GM21381 (cell line): ENCODE measurements at regions not wholly inside any gene's neighbourhood (a gene's known extent, or its start where the extent isn't known, plus 50 kb on each side); places are given as distances from the start of the nearest gene placed in this dataset.
"Not testable (repeated sequence)": the region's sequence is repeated elsewhere in the genome, so short reads cannot be mapped to it uniquely, and the experiment has no call there.

Source experiments
- ATAC-seq: cut with Tn5 transposase; IDR thresholded peaks from one replicate; pipeline ENCODE4 v1.9.1; 2021; ENCODE audit warnings: mild to moderate bottlenecking, moderate library complexity; ENCODE audit not compliant: unreplicated experiment

DNA sequence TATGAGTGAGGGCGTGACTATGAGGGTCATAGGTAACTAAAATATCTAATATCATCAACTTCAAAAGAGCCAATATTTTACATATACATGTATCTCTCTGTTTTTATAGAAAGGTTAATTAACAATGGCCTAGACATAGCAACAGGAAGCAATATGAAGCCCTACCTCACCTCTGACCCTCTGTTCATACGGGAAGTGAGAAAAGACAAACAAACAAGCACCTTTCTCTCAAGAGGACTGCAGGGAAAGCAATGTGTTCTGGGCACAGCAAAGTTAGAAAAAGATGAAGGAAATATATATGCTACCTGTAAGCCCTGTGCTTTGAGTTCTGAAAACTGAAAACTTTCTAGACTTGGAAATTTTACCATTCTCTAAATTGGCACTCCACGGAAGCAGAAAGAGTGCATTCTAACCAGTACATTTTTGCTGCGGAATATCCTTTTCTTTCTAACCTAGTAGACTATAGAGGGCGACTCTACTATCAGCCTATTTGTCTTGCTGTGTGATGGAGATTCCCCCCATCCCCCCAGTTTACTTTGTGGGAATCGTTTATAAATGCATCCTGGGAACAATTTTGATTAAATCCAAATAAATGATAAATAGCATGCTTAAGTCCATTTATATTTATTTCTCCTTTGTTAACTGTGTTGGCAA lies 830.4 kb upstream of the FAT3 start:
- no peak for ATAC-seq

DNA sequence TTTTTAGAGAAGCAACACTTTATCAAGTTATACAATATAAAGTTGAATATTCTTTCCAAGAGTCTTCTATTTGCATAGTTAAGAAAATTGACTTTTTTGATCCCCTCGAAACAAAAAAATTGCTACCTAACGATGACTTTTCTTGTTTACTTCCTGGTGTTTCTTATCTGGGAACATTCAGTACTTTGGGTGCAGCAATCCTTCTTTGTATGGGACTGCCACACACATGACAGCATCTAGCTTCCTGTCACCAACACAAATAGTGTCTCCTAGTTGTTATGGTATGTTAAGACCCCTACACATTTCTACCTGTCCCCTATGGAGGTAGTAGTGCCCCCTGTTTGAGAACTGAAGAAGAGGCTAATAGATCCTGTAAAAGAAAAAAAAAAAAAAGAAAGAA lies 841.7 kb upstream of the FAT3 start:
- no peak for ATAC-seq

DNA sequence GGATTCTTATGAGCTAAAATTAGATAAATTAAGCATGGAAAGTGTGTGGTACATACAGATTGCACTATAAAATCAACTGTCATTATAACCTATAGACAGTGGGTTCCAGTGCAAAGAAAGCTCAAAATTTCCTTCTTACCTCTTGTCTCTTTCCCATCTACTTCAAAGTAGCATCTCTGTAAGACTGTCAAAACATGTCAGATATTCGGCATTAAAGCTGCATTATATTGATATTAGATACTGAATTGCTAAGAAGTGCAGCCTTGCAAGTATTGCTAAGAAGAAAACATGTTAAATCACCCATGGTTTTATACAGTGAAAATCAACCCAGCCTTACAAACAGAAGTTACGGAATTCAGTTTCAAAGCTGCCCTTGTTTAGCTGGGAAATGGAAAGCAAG lies 849.8 kb upstream of the FAT3 start:
- ATAC-seq, result no peak

DNA sequence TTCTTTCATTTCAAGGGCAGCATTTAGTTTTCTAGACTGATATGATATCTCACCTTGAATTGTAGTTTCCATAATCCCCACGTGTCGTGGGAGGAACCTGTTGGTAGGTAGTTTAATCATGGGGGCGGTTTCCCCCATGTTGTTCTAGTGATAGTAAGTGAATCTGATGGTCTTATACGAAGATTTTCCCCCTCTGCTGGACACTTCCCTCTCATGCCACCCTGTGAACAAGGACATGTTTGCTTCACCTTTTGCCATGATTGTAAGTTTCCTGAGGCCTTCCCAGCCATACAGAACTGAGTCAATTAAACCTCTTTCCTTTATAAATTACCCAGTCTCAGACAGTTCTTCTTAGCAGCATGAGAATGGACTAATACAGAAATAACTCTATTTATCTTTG lies 851.1 kb upstream of the FAT3 start:
- no peak for ATAC-seq

DNA sequence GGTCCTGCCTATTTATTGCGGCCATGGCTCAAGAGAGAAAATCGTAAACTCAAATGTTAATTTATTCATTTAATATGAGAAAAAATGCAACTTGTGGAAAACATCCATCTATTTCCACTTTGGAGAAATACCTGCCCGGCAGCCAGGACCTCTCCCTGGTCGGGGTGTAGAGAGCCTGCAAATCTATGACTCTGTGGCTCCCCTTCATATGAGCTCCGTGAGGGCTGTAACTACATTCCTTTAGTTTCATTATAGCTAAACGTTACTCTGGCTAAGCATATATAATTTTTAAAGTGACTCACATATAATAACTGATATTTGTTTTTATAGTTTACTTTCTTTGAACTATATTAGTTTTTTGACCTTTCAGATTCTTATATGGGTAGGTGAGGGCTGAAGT lies 857.8 kb upstream of the FAT3 start:
- ATAC-seq, result no peak

DNA sequence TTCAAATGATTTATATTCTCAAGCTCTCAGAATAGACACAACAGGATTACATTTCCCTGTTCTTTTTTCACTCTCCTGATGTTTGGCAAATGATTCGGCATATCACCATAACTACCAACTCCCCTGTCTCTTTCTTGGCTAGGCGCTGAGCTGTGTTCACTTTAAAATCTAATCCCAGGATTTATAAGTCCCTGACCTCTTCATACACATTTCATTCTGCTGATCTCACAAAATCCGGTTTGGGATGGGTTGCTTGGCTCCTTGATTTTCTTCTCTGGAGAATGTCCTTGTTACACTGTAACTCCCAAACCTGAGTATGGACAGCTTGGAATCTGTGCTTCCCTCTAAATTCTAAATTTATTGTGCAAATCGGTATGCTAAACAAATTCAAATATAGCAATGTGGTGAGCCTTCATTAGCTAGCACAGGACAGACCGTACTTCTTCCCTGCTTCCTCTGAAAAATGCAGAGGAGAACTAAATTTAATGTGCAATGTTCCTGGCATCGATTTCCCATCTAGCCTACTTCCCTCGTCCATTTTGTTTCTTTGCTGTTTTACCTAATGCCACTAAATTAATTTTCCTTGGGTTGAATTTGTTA lies 858.5 kb upstream of the FAT3 start:
- no peak for ATAC-seq

DNA sequence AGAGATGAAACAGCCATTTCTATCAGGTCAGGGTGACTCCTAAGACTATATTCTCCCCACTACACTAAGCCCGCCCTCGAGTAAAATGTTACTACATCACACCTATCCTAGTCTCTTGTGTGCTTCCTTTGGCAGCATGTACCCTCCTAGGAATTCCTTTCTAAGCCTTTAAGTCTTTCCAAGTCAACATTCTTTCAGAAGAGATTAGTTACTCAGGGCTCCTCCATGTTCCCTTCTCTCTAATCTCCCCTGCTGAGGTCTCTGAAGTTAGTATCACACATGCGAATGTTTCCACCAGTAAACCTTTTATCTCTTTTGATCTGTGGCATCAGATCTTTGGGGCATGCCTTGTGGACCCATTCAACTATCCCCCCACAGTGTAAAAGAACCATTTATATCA lies 873.7 kb upstream of the FAT3 start:
- ATAC-seq, result no peak

DNA sequence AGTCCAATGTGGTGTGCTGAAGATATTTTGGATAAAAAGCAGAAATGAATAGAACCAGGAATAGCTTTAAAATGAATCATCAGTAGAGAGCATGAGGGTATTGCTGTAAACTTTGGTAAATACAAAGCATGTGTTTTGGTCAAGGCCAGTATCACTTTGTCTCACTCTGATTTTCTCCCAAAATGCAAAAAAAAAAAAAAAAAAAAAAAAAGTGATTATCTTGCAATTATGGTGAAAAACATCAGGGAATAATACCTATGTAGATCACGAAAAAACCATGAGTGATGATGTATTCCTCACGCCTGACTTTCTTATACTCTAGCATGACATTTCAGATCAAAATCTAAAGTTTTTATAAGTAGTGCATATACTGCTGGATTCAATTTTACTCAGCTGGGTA lies 897.9 kb upstream of the FAT3 start:
- no peak for ATAC-seq

DNA sequence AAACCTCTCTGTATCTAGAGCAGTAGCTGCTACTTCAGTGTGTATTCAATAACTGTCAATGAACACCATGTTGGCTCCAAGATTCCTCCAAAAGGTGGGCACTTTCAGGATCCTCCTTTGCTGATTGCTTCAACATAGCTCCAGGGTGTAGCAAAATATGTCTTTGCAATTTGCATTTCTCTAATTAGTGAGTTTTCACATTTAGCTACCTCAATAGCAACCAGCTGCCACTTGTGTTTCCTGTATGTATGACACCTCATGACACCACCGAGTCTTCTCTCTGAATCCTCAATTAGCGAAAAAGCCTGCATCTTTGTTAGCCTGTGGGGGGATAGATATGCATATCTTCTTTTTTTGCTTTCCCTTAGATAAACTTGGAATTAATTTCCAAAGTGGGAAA lies 898.3 kb upstream of the FAT3 start:
- no peak for ATAC-seq

DNA sequence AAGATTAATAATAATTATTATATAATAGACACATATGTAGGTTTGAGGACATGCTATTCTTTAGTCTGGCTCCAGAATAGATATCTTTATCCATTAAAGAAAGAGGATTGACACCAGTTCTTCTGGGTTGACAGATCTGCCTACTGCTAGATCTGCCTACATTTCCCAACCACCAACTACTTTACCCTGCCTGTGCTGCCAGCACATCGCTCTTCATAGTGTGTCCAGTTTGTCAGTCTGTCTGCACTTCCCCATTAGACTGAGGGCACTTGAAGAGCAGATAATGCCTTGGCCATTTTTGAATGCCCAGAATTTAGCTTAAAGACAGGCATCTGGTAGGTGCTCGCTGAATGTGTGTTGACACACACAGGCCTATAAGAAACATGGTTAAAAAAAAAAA lies 910.1 kb upstream of the FAT3 start:
- no peak for ATAC-seq

DNA sequence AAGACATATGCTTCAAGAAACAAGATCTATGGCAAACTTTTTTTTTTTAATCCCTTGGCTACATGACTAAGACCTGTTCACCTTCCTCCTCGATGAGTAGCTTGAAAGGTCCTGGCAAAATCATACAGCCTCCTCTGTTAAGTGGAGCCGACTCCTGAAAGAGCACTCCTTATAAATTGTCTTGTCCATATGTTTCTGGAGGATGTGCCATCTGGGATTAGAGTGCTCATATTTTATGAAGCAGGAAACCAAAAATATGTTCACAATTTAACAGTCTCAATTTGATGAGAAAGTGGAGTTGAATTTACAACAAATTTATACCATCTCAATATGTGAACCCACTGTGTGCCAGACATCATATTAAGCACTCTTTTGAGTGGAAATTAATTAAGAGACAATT lies 912.1 kb upstream of the FAT3 start:
- no peak for ATAC-seq

DNA sequence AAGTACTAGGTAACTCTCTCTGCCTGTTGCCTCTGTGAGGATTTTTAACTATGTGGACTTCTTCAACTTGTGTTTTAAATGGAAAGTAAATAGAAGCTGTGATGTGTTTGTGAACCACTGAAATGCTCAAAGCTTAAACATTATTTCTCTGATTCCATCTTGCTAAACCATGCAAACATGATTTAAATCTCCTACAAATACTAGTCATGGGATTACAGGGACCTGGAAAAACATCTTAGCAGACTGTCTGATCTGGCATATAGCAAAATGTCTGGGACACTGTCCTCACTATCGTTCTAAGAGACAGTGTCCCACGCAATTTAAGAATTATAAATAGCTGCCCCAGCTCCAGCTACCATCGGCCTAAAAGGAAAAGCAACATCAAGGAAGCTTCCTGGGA lies 914.5 kb upstream of the FAT3 start:
- no peak for ATAC-seq

DNA sequence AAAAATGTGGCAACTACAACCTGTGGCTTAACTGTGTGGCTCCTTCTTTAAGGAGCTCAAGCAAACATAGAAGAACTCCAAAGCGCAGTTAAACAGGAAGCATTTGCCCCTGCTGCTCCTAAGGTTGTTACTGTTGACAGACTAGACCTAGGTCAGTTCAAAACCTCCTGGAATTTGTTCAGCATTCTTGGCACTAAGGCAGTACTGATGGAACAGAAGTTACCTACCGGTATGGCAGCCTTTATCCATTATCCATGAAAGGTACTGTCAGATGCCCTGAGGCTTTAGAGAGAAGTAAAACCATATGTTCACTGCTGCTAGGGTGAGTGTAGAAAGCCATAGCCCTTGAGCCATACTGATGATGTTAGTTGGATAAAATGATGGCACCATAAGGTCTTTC lies 916.5 kb upstream of the FAT3 start:
- no peak for ATAC-seq

DNA sequence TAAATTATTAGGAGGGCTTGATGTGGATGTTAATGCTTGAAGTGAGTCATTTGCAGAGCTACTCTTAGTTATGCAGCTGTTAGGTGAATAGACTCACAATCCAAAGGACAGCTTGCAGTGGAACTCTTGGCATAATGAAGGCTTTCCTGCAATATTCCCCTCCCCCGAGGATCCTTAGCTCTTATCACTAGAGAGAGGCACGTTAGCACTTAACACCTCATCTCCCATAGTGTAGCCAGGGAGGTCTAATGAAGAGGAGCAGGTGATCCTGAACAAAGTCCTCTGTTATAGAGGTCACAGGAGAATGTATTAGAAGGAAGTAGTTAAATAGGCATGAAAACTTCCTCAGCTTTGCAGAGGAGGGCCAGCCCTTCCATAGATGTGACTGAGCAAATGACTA lies 919.2 kb upstream of the FAT3 start:
- ATAC-seq, result no peak

DNA sequence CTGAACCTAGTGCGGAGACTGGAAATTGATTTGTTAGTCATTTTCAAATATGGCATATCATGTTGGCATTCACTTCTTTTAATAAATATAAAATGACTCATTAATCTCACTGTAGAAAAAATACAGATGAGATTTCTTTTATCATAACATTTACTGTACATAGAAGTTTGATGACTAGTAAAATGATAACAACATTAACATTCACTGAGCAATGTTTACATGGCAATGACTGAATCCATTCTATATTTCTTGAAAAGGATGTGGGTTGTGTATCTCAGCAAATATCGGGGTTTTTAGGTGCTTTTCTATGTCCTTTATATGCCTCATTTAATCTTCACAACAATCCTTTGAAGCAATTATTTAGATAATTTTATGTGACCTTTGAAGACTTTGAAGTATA lies 920.9 kb upstream of the FAT3 start:
- no peak for ATAC-seq

DNA sequence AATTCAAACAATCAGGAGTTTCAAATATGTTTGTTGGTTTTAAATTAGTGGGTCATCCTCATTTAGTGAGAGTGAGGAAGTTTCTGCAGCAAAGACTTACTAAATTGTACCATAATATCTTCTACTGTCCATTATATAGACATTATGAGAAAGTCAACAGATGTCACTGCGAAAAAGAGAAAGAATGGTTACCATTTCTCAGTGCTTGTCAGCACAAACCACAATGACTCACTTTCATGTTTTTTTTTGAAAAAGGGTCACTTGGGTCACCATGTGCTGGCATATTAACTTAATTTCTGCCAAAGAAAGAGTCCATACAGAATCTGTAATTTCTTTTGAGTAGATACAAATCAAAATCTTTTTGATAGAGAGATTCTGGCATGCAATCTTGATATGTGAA lies 924.6 kb upstream of the FAT3 start:
- peak; percentile 61 for ATAC-seq

DNA sequence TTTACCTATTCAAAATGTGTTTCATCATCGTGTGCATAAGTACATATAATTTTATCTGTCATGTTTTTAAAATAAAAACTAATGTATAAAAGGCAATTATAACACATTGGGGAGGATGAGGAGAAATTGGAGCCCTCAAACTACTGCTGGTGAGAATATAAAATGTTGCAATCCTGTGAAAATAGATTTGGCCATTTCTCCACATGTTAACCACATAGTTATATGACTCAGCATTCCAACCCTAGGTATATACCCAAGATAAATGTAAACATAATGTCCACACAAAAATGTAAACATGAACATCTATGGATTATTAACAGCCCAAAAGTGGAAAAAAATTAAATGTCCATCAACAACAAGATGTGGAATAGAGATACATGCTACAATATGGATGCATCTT lies 928.0 kb upstream of the FAT3 start:
- ATAC-seq, result no peak

DNA sequence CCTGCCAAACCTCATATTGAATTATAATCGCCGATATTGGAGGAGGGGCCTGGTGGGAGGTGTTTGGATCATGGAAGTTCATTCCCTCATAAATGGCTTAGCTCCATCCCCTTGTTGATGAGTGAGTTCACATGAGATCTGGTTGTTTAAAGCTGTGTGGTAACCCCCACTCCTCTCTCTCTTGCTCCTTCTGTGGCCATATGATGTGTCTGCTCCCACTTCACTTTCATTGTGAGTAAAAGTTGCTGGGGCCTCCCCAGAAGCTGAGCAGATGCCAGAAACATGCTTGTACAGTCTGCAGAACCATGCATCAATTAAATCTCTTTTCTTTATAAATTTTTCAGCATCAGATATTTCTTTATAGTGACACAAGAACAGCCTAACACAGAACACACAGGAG lies 929.0 kb upstream of the FAT3 start:
- no peak for ATAC-seq

DNA sequence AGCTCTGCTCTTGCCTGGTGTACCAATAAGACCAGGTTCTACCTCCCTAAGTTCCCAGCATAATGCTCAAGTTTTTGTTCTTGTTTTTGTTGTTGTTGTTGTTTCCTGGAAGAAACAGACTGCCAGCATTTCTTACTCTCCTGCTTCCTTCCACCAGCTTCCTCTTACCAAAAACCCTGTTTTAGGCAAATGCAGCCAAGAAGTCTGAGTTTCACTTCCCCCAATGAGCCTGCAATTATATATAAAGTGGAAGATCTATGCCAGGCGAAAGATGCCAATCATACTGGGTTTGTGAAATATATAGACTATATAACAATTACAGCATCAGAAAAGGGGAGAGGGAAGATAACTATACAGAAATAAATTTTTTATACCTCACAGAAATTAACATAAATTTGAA lies 931.5 kb upstream of the FAT3 start:
- ATAC-seq, result no peak

DNA sequence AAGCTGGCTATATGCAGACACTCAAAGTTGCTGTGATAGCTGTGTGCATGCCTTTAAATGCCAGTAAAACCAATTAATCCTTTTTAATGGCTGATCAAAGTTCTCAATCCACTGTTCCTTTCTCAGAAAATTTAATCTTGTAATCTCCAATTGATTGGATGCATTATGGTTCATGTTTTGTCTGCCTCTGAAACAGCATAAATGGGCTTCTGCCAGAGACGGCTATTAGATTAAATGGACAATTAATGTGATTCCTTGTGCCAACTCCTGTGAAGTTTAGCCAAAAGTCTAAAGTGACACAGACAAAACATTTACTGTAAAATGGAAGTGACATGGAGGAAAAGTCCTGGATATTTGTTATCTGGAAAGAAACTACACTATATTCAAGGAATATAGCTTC lies 952.5 kb upstream of the FAT3 start:
- ATAC-seq, result no peak

DNA sequence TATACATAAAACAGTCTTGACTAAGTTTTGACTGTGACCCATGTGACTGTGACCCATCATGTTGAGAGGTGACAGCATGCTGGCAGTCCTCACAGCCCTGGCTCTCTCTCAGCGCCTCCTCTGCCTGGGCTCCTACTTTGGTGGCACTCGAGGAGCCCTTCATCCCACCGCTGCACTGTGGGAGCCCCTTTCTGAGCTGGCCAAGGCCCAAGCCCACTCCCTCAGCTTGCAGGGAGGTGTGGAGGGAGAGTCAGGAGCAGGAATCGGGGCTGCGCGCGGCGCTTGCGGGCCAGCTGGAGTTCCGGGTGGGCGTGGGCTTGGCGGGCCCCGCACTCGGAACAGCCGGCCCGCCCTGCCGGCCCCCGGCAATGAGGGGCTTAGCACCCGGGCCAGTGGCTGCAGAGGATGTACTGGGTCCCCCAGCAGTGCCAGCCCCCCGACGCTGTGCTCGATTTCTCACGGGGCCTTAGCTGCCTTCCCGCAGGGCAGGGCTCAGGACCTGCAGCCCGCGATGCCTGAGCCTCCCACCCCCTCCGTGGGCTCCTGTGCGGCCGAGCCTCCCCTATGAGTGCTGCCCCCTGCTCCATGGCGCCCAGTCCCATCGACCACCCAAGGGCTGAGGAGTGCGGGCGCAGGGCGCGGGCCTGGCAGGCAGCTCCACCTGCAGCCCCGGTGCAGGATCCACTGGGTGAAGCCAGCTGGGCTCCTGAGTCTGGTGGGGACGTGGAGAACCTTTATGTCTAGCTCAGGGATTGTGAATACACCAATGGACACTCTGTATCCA lies 955.9 kb upstream of the FAT3 start:
- ATAC-seq, result not testable (repeated sequence)

DNA sequence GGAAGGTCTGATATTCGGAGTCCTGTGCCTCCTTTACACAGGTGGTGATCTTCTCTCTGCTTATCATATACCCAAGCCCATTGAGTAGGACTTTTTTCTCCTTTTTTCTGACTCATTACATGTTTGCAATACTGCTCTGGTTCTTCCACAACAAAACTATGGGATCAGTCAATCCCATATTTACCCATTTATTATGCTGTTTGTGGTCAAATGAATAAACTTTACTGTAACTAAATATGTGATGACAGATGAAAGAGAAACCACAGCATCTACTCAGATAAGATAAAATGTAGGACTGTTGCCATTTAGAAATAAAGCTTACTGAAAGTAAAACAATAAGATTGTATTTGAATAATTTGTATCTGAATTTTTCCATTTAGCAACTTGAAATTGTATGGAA lies 958.7 kb upstream of the FAT3 start:
- ATAC-seq, result no peak

DNA sequence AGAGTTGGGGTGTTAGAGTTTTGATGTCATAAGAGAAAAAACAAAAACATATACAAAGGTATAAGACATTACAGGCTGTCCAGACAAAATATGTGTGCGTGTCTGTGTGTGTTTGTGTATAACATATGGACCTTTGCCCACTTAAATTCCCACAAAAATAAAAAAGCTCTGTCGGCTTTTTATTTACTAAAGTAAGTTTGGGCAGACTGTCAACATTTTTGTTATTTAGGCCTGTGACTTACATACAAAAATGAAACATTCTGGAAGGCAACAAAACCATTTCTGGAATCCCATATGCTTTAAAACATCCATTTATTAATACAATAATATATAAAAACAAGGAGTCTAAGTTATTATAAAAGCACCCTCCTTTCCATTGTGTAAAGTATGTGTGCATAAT lies 960.1 kb upstream of the FAT3 start:
- ATAC-seq, result no peak
